ENCODE measurements at regions not wholly inside any gene's neighbourhood (a gene's known extent, or its start where the extent isn't known, plus 50 kb on each side); places are given as distances from the start of the nearest gene placed in this dataset.

DNA sequence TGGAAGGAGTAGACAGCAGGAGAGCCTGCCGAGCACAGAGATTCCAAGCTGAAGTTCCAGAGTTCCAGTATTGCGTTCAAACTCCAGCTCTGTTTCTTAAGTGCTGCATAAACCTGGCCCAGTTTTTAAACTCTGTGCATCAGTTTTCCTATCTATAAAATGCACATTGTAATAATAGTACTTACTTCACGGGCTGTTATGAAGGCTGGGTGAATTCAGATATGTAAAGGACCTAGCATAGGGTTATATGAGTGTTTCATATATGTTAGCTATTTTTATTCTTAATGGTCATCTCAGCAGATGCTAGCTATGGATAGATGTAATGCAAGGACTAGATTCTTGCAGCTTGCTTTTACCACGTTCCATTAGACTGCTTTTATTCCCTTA, 293.1 kb upstream of the SEMA3C start:
- TF ChIP-seq, protein P1, sequence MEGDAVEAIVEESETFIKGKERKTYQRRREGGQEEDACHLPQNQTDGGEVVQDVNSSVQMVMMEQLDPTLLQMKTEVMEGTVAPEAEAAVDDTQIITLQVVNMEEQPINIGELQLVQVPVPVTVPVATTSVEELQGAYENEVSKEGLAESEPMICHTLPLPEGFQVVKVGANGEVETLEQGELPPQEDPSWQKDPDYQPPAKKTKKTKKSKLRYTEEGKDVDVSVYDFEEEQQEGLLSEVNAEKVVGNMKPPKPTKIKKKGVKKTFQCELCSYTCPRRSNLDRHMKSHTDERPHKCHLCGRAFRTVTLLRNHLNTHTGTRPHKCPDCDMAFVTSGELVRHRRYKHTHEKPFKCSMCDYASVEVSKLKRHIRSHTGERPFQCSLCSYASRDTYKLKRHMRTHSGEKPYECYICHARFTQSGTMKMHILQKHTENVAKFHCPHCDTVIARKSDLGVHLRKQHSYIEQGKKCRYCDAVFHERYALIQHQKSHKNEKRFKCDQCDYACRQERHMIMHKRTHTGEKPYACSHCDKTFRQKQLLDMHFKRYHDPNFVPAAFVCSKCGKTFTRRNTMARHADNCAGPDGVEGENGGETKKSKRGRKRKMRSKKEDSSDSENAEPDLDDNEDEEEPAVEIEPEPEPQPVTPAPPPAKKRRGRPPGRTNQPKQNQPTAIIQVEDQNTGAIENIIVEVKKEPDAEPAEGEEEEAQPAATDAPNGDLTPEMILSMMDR (conservative IDR thresholded peaks at IDR 0.05; ENCODE audit: low read length) = no peak
- no peak for TF ChIP-seq EZH2phosphoT487 (IDR thresholded peaks at IDR 0.05; ENCODE audit: borderline replicate concordance)
